ENCODE measurements at regions not wholly inside any gene's neighbourhood (a gene's known extent, or its start where the extent isn't known, plus 50 kb on each side); places are given as distances from the start of the nearest gene placed in this dataset.

DNA sequence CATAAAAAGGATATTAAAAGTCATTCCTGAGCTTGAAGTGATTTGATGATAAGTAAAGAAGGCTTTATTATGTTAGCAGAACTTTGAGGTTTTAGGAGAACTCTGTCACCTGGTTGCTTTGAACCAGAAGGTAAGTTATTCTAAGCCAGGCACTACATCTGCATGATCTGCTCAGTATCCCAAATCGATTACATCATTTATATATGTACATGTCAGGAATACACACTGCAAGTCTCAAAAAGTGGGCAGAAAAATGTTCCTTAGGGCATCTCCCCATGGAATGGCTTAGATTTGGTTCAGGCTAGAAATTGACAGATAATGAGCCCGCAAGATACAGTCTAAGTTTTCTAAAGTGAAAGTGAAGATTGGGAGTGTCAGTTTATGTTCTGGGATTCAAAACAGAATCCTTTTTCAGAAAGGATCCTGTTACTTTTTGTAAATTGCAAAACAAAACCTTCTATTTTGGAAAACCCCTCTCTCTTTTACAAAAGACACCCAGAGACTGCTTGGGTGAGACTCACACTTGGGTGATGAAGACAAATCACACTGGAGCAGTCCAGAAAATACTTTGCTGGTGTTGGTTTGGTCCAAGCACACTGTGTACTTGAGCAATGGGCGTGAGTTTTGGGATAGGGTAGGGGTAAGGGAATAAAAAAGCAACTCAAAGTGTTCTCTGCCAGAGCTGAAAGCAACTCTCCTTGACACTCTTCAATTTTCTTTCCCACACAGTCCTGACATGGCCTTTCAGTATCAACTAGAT lies 114.5 kb downstream of the FOXD1 start:
- peaks cover 14% of the 10 kb centered on the region for H3K4me1 ChIP-seq (ENCODE audit: control insufficient read depth, insufficient read depth, low read length)
- no peak overlapping the region for H2BK5ac ChIP-seq (ENCODE audit: low read depth, low read length, poor library complexity, severe bottlenecking)
- H3K4me2 ChIP-seq (ENCODE audit: low read depth, low read length), result no peak overlapping the region; the same call in 1 of the 2 replicates
- no TSS peak for BruUV-seq (replicated peaks)
- H3K79me1 ChIP-seq (ENCODE audit: low read depth in 1 of 2, low read length in 2 of 2), result no peaks in the 10 kb centered on the region
- H3K4ac ChIP-seq (ENCODE audit: low read depth, low read length), result no peak overlapping the region
- no peak overlapping the region for H3K9ac ChIP-seq (ENCODE audit: low read depth, low read length)
- H3K18ac ChIP-seq (ENCODE audit: low read depth, low read length), result 0 out of 2 replicates have a peak overlapping the region, but pooled peaks have one; percentile 20
- no peak overlapping the region for H3K27ac ChIP-seq (ENCODE audit: insufficient read depth, low read length)
- dilution Hi-C loops (cut with HindIII; ENCODE audit: low sequenced_read_pairs, unreplicated experiment), result no loop called here
- H3K9me3 ChIP-seq (ENCODE audit: control insufficient read depth, insufficient read depth, low read length), result peaks cover 9% of the 10 kb centered on the region
- DNase-seq (no peak), ATAC-seq (ENCODE audit: low read depth) (no peak)
- H3K56ac ChIP-seq (ENCODE audit: extremely low read depth, insufficient read depth, low read length), result no peak overlapping the region
- no peak for TF ChIP-seq MAZ (IDR thresholded peaks at IDR 0.05; ENCODE audit: borderline replicate concordance, low read depth, low read length)
- TF ChIP-seq RFX5 (IDR thresholded peaks at IDR 0.05; ENCODE audit: low read depth, low read length), result no peak
- TF ChIP-seq SMC3 (IDR thresholded peaks at IDR 0.05; ENCODE audit: low read depth, low read length), result no peak
- TF ChIP-seq RCOR1 (IDR thresholded peaks at IDR 0.05; ENCODE audit: insufficient replicate concordance, low read length), result no peak
- no peak for TF ChIP-seq BHLHE40 (IDR thresholded peaks at IDR 0.05; ENCODE audit: low read depth, low read length)
- TF ChIP-seq, protein P1, sequence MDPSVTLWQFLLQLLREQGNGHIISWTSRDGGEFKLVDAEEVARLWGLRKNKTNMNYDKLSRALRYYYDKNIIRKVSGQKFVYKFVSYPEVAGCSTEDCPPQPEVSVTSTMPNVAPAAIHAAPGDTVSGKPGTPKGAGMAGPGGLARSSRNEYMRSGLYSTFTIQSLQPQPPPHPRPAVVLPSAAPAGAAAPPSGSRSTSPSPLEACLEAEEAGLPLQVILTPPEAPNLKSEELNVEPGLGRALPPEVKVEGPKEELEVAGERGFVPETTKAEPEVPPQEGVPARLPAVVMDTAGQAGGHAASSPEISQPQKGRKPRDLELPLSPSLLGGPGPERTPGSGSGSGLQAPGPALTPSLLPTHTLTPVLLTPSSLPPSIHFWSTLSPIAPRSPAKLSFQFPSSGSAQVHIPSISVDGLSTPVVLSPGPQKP (IDR thresholded peaks at IDR 0.05; ENCODE audit: borderline replicate concordance, low read depth, low read length), result no peak
- TF ChIP-seq USF2 (IDR thresholded peaks at IDR 0.05; ENCODE audit: low read depth, low read length), result no peak
- TF ChIP-seq, protein P2, sequence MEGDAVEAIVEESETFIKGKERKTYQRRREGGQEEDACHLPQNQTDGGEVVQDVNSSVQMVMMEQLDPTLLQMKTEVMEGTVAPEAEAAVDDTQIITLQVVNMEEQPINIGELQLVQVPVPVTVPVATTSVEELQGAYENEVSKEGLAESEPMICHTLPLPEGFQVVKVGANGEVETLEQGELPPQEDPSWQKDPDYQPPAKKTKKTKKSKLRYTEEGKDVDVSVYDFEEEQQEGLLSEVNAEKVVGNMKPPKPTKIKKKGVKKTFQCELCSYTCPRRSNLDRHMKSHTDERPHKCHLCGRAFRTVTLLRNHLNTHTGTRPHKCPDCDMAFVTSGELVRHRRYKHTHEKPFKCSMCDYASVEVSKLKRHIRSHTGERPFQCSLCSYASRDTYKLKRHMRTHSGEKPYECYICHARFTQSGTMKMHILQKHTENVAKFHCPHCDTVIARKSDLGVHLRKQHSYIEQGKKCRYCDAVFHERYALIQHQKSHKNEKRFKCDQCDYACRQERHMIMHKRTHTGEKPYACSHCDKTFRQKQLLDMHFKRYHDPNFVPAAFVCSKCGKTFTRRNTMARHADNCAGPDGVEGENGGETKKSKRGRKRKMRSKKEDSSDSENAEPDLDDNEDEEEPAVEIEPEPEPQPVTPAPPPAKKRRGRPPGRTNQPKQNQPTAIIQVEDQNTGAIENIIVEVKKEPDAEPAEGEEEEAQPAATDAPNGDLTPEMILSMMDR (conservative IDR thresholded peaks at IDR 0.05; ENCODE audit: low read depth, low read length), result no peak
- no peak for TF ChIP-seq NFE2L2 (IDR thresholded peaks at IDR 0.05; ENCODE audit: low read depth, low read length)
- no peak for TF ChIP-seq MXI1 (IDR thresholded peaks at IDR 0.05; ENCODE audit: borderline replicate concordance, low read depth, low read length)
- no peak for TF ChIP-seq FOS (IDR thresholded peaks at IDR 0.05; ENCODE audit: low read depth, low read length)
- no peak for TF ChIP-seq MAFK (IDR thresholded peaks at IDR 0.05; ENCODE audit: low read depth, low read length)
- no peak for TF ChIP-seq RAD21 (IDR thresholded peaks at IDR 0.05; ENCODE audit: low read length)
- TF ChIP-seq CEBPB (IDR thresholded peaks at IDR 0.05; ENCODE audit: low read depth, low read length), result no peak
- no peak for TF ChIP-seq POLR2A (IDR thresholded peaks at IDR 0.05; ENCODE audit: low read depth, low read length)
- TF ChIP-seq CHD1 (IDR thresholded peaks at IDR 0.05; ENCODE audit: low read depth, low read length), result no peak
- WGBS, 2 experiments (ENCODE audit: extremely low coverage in 2 of 2, insufficient read length in 1 of 2), result no CpG with 5 or more reads among the region's 3 CpGs
- no peaks in the 10 kb centered on the region; the same call in 1 of the 2 replicates for H3K9me1 ChIP-seq (ENCODE audit: insufficient read depth, low read length)
- no peak overlapping the region for H4K91ac ChIP-seq (ENCODE audit: insufficient read depth, low read depth, low read length)
- H2BK120ac ChIP-seq (ENCODE audit: low read depth, low read length), result no peak overlapping the region
- H2AK5ac ChIP-seq (ENCODE audit: low read depth, low read length), result no peak overlapping the region
- no peak overlapping the region for H4K5ac ChIP-seq (ENCODE audit: low read depth, low read length)
- H4K20me1 ChIP-seq (ENCODE audit: insufficient read depth, low read length), result no peaks in the 10 kb centered on the region
- H3K4me3 ChIP-seq (ENCODE audit: insufficient read depth, low read depth, low read length), result no peak overlapping the region
- no peak overlapping the region for H4K8ac ChIP-seq (ENCODE audit: low read depth in 2 of 2, low read length in 2 of 2)
- POLR2A ChIA-PET (ENCODE audit: unreplicated experiment), result no interaction called here
- no peaks in the 10 kb centered on the region for H3K36me3 ChIP-seq (ENCODE audit: control insufficient read depth, insufficient read depth, low read length)
- no peak overlapping the region; the same call in 2 of the 3 replicates for H2BK15ac ChIP-seq (ENCODE audit: low read depth, low read length)
- in situ Hi-C loops (cut with MboI; ENCODE audit: low sequenced_read_pairs), result no loop called here
- H3K27me3 ChIP-seq (ENCODE audit: control insufficient read depth, insufficient read depth, low read length), result no peaks in the 10 kb centered on the region
- no peak overlapping the region for H3K14ac ChIP-seq (replicated peaks; ENCODE audit: low read depth, low read length)
- CTCF ChIA-PET, result interaction anchor here (0.7 kb wide), 1 partner anchor 115 kb away, joined by 7 read pairs; the partner anchor contains the start of gene FOXD1
- no peak overlapping the region for H2BK20ac ChIP-seq (ENCODE audit: low read depth, low read length)
- H3K23ac ChIP-seq (ENCODE audit: low read depth, low read length), result no peak overlapping the region
- intact Hi-C loops (cut with micrococcal nuclease), result no loop called here
- H2AK9ac ChIP-seq (replicated peaks; ENCODE audit: low read depth, low read length, poor library complexity), result no peak overlapping the region
- H2AFZ ChIP-seq (replicated peaks; ENCODE audit: low read length, poor library complexity), result no peak overlapping the region

All from IMR-90 (cell line).